ENCODE measurements at regions not wholly inside any gene's neighbourhood (a gene's known extent, or its start where the extent isn't known, plus 50 kb on each side); places are given as distances from the start of the nearest gene placed in this dataset.
"Not testable (repeated sequence)": the region's sequence is repeated elsewhere in the genome, so short reads cannot be mapped to it uniquely, and the experiment has no call there.

- DNase-seq, result peak; percentile 9
These were observed 188.9 kb downstream of the CAND1 start for GRCh38 chr12:67457778-67458665.

GRCh38 chr12:67459173-67459572 lies 189.4 kb upstream of the DYRK2 start:
- no peak for DNase-seq

GRCh38 chr12:67459578-67459977 lies 189.0 kb upstream of the DYRK2 start:
- no peak for DNase-seq

- DNase-seq, result no peak
These were observed 188.2 kb upstream of the DYRK2 start for GRCh38 chr12:67460388-67460787.

- DNase-seq, result no peak
These were observed 179.8 kb upstream of the DYRK2 start for GRCh38 chr12:67468549-67469245.

GRCh38 chr12:67469666-67470065 lies 178.9 kb upstream of the DYRK2 start:
- peak; percentile 9 for DNase-seq

GRCh38 chr12:67471810-67472209 lies 176.7 kb upstream of the DYRK2 start:
- peak; percentile 13 for DNase-seq

GRCh38 chr12:67472539-67472938 lies 176.0 kb upstream of the DYRK2 start:
- peak; percentile 61 for DNase-seq

- no peak for DNase-seq
These were observed 173.5 kb upstream of the DYRK2 start for GRCh38 chr12:67474934-67475620.

GRCh38 chr12:67475725-67476124 lies 172.8 kb upstream of the DYRK2 start:
- DNase-seq, result no peak

- DNase-seq, result peak; percentile 61
These were observed 170.8 kb upstream of the DYRK2 start for GRCh38 chr12:67477681-67478265.

- peak; percentile 86 for DNase-seq
These were observed 165.5 kb upstream of the DYRK2 start for GRCh38 chr12:67482751-67483661.

GRCh38 chr12:67483871-67484554 lies 164.5 kb upstream of the DYRK2 start:
- DNase-seq, result no peak

GRCh38 chr12:67484791-67485480 lies 163.6 kb upstream of the DYRK2 start:
- peak; percentile 45 for DNase-seq

- DNase-seq, result no peak
These were observed 161.9 kb upstream of the DYRK2 start for GRCh38 chr12:67486671-67487070.

- DNase-seq, result not testable (repeated sequence)
These were observed 160.2 kb upstream of the DYRK2 start for GRCh38 chr12:67488349-67488748.

GRCh38 chr12:67489007-67489406 lies 159.5 kb upstream of the DYRK2 start:
- no peak for DNase-seq

GRCh38 chr12:67496581-67496980 lies 152.0 kb upstream of the DYRK2 start:
- DNase-seq, result no peak

GRCh38 chr12:67498991-67499390 lies 149.6 kb upstream of the DYRK2 start:
- peak; percentile 38 for DNase-seq

- DNase-seq, result peak; percentile 91
These were observed 147.2 kb upstream of the DYRK2 start for GRCh38 chr12:67501362-67501761.

GRCh38 chr12:67504026-67504425 lies 144.5 kb upstream of the DYRK2 start:
- no peak for DNase-seq
